Vagina (tissue), 2 donors: ENCODE measurements at regions not wholly inside any gene's neighbourhood (a gene's known extent, or its start where the extent isn't known, plus 50 kb on each side); places are given as distances from the start of the nearest gene placed in this dataset.
A peak's percentile ranks its signal among the peaks of the same experiment; 100 is the strongest.

Experiments used
- DNase-seq, 2 donors: peaks; one replicate each; pipeline ENCODE4 v3.0.0-alpha.2; 2017; ENCODE audit errors: extremely low spot score in 2 of 2
- H3K27ac ChIP-seq: fragments of 200-600 bp; sonication (generic); one replicate; pipeline ENCODE4 v1.5.1; 2019
- H3K27me3 ChIP-seq: fragments of 200-600 bp; sonication (generic); one replicate; pipeline ENCODE4 v1.5.1; 2019
- H3K36me3 ChIP-seq, 2 donors: fragments of 200-600 bp; sonication (generic); one replicate each; pipeline ENCODE4 v1.5.1; 2017 to 2019
- H3K4me1 ChIP-seq: fragments of 200-600 bp; sonication (generic); one replicate; pipeline ENCODE4 v1.5.1; 2019
- H3K4me3 ChIP-seq, 2 donors: fragments of 200-600 bp; sonication (generic); 1 replicate in 1 of 2; 2 replicates in 1 of 2; pipeline ENCODE4 v1.5.1; 2016 to 2019
- H3K9me3 ChIP-seq: fragments of 200-600 bp; sonication (generic); one replicate; pipeline ENCODE4 v1.5.1; 2019
- POLR2A ChIP-seq, 2 donors: fragments of 450-650 bp; IDR thresholded peaks; one replicate each; pipeline ENCODE4 v1.6.1; 2017; ENCODE audit warnings: antibody characterized with exemption in 2 of 2, mild to moderate bottlenecking in 2 of 2, moderate library complexity in 2 of 2
- POLR2AphosphoS5 ChIP-seq, 2 donors: sonication (generic); formaldehyde crosslinking; IDR thresholded peaks; one replicate each; pipeline ENCODE4 v1.9.0; 2017; ENCODE audit warnings: antibody characterized with exemption in 2 of 2, mild to moderate bottlenecking in 2 of 2, low read depth in 1 of 2; ENCODE audit not compliant: insufficient read depth in 1 of 2
- intact Hi-C: fragments of 100-400 bp; cut with DNase I; formaldehyde crosslinking; loops from one replicate; pipeline ENCODE4 v1.15.1; 2023
- TF ChIP-seq, protein P1 (sequence below), 3 experiments: fragments of 450-650 bp in 2 of 3; fragments of 200-600 bp in 1 of 3; sonication (generic) in 1 of 3; IDR thresholded peaks; one replicate each; pipeline ENCODE4 v1.5.1; 2017 to 2019; ENCODE audit warnings: antibody characterized with exemption in 3 of 3, mild to moderate bottlenecking in 2 of 3, moderate library complexity in 2 of 3

DNA sequence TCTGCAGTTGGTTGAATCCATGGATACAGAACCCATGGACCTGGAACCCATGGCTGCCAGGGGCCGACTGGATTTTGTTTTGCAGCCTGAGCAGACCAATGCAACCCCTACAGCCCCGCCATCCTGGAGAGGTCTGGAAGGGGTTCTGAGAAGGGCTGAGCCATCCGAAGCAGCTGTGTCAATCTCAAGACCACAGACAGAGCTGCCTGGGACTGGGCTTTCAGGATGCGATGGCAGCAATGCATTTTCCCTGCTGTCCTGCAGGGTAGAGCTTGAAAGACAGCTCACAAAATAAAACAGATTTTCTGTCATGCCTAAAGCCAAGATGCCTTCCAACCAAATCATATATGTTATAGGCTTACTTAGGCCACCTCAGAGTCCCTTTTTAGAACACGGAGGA is 125.8 kb upstream of the NXT1 start:
- H3K27me3 ChIP-seq: no peaks in the 10 kb centered on the region
- H3K36me3 ChIP-seq: no peaks in the 10 kb centered on the region
- no peaks in the 10 kb centered on the region for H3K4me1 ChIP-seq
- DNase-seq: no peak
- H3K4me3 ChIP-seq: no peak overlapping the region
- TF ChIP-seq, protein P1, sequence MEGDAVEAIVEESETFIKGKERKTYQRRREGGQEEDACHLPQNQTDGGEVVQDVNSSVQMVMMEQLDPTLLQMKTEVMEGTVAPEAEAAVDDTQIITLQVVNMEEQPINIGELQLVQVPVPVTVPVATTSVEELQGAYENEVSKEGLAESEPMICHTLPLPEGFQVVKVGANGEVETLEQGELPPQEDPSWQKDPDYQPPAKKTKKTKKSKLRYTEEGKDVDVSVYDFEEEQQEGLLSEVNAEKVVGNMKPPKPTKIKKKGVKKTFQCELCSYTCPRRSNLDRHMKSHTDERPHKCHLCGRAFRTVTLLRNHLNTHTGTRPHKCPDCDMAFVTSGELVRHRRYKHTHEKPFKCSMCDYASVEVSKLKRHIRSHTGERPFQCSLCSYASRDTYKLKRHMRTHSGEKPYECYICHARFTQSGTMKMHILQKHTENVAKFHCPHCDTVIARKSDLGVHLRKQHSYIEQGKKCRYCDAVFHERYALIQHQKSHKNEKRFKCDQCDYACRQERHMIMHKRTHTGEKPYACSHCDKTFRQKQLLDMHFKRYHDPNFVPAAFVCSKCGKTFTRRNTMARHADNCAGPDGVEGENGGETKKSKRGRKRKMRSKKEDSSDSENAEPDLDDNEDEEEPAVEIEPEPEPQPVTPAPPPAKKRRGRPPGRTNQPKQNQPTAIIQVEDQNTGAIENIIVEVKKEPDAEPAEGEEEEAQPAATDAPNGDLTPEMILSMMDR (IDR thresholded peaks at IDR 0.05): no peak
- TF ChIP-seq POLR2AphosphoS5 (IDR thresholded peaks at IDR 0.05; ENCODE audit: insufficient read depth in 1 of 2, low read depth in 1 of 2) (no peak), POLR2A (IDR thresholded peaks at IDR 0.05) (no peak)
- no peak overlapping the region for H3K27ac ChIP-seq
- no peaks in the 10 kb centered on the region for H3K9me3 ChIP-seq
- intact Hi-C loops: no loop called here

DNA sequence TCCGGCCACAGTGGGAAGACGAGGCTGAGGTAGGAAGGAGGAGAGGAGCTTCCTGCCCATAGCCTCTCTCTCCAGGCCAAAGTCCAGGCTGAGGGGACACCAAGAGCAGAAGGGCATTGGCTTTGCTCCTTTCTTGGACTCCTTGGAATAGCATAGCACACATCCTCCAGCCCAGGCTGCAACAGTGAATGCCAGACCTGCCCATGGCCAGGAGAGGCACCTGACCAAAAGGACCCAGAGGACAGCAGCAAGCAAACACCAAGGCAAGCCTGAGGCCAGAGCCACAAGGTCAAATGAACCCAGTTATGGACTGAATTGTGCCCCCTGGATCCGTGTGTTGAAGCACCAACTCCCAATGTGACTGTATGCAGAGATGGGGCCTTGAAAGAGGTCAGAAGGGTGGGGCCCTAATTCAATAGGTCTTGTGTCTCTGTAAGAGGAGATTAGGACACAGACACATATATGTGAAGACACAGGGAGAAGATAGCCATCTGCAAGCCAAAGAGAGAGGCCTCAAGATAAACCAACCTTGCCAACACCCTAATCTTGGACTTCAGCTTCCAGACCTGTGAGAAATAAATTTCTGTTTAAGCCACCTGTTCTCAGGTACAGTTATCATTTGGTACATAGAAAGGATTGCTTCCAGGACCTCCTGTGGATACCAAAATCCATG is 126.5 kb upstream of the NXT1 start:
- intact Hi-C loops: no loop called here
- peak in 1 of 2 donors; percentile 64 for DNase-seq

DNA sequence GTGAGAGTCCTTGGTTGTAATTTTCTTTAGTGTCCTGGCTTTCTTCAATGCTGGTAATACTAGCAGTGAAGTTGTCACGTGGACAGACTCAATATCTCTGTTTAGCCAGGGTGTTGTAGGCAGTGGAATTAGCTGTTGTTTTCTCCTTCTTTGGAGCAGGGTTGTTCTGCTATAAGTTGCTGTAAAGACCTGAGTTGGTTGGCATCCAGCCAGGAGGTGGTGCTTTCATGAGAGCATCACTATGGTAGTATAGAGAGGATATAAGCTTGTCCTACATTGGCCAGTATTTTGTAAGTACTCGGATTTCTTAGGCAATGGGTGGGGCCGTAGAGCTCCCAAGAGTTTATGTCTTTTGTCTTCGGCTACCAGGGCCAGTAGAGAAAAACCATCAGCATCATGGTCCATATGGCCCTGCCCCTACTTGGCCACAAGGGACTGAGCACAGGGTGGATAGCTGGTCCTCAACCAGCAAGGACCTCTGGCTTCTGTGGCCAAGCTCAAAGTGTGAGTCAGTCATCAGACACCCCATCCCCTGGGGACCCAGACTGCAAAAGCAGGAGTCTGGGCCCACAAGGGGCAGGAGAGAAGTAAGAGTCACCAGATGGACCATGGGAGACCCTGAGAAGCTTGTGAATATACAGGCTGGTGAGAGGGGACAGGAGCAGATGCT is 127.9 kb upstream of the NXT1 start:
- Histone ChIP-seq H3K9me3 (no peaks in the 10 kb centered on the region), H3K36me3 (no peaks in the 10 kb centered on the region), H3K4me1 (no peaks in the 10 kb centered on the region), H3K27me3 (no peaks in the 10 kb centered on the region), H3K4me3 (no peak overlapping the region), H3K27ac (no peak overlapping the region)
- DNase-seq: peak in 1 of 2 donors; percentile 72
- no peak for TF ChIP-seq POLR2AphosphoS5 (IDR thresholded peaks at IDR 0.05; ENCODE audit: insufficient read depth in 1 of 2, low read depth in 1 of 2)
- intact Hi-C loops: no loop called here

More for the DNA sequence above, 126.5 kb upstream of the NXT1 start:
- Histone ChIP-seq H3K27me3 (no peaks in the 10 kb centered on the region), H3K4me1 (no peaks in the 10 kb centered on the region), H3K36me3 (no peaks in the 10 kb centered on the region), H3K4me3 (no peak overlapping the region), H3K9me3 (no peaks in the 10 kb centered on the region), H3K27ac (no peak overlapping the region)
- TF ChIP-seq POLR2A (IDR thresholded peaks at IDR 0.05): no peak
- TF ChIP-seq, protein P1 (IDR thresholded peaks at IDR 0.05): no peak
- TF ChIP-seq POLR2AphosphoS5 (IDR thresholded peaks at IDR 0.05; ENCODE audit: insufficient read depth in 1 of 2, low read depth in 1 of 2): no peak

DNA sequence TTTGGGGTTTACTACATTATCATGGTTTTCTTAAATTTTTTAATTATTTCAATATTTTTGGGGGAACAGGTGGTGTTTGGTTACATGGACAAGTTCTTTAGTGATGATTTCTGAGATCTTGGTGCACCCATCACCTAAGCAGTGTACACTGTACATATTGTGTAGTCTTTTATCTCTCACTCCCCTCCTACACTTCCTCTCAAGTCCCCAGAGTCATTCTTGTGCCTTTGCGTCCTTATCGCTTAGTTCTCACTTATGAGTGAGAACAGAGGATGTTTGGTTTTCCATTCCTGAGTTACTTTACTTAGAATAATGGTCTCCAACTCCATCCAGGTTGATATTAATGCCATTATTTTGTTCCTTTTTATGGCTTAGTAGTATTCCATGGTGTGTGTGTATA is 130.9 kb upstream of the CD93 start:
- H3K4me1 ChIP-seq: no peaks in the 10 kb centered on the region
- no peak overlapping the region for H3K27ac ChIP-seq
- no peak overlapping the region for H3K4me3 ChIP-seq
- H3K36me3 ChIP-seq: no peaks in the 10 kb centered on the region
- DNase-seq: no peak
- TF ChIP-seq POLR2AphosphoS5 (IDR thresholded peaks at IDR 0.05; ENCODE audit: insufficient read depth in 1 of 2, low read depth in 1 of 2): no peak
- no peak for TF ChIP-seq POLR2A (IDR thresholded peaks at IDR 0.05)
- TF ChIP-seq, protein P1 (IDR thresholded peaks at IDR 0.05): no peak
- intact Hi-C loops: no loop called here
- H3K9me3 ChIP-seq: no peaks in the 10 kb centered on the region
- H3K27me3 ChIP-seq: no peaks in the 10 kb centered on the region

DNA sequence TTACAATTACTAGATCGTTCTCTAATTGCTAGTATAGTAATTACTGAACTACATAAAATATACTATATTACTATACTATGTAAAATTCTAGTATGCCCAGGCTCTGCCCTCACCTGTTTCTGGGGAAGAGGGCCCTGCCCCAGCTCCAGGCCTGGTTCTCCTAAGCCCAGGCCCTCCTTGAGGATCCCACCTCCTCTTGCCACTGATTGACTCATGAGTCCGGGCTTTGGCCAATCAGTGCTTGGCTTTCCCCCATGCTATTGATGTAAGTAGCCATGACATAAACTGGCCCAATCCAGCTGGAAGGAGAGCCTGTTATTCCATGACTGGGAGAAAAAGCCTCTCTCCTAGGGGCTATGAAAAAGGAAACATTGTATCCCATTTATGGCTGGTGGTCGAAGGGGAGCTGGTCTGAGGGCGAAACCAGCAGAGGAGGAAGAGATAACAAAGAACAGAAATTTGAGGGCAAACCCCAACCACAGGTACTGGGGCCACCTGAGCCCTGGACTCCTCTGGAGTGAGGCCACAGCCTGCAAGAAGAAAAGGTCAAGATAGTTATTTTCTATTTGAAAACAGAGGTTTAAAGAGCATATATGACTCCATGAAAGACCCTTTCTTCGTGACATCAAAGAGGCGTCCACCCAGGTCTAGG is 129.3 kb upstream of the CD93 start:
- H3K4me1 ChIP-seq: no peaks in the 10 kb centered on the region
- intact Hi-C loops: no loop called here
- TF ChIP-seq, protein P1 (IDR thresholded peaks at IDR 0.05): no peak
- no peak for TF ChIP-seq POLR2A (IDR thresholded peaks at IDR 0.05)
- TF ChIP-seq POLR2AphosphoS5 (IDR thresholded peaks at IDR 0.05; ENCODE audit: insufficient read depth in 1 of 2, low read depth in 1 of 2): no peak
- no peak for DNase-seq
- H3K9me3 ChIP-seq: no peaks in the 10 kb centered on the region
- no peaks in the 10 kb centered on the region for H3K36me3 ChIP-seq
- no peak overlapping the region for H3K4me3 ChIP-seq
- no peaks in the 10 kb centered on the region for H3K27me3 ChIP-seq
- no peak overlapping the region for H3K27ac ChIP-seq
